ENCODE measurements at regions not wholly inside any gene's neighbourhood (a gene's known extent, or its start where the extent isn't known, plus 50 kb on each side); places are given as distances from the start of the nearest gene placed in this dataset.
"Not testable (repeated sequence)": the region's sequence is repeated elsewhere in the genome, so short reads cannot be mapped to it uniquely, and the experiment has no call there.

- no peak for DNase-seq
Measured at GRCh38 chr3:110015231-110015963, 678.1 kb upstream of the DPPA4 start.

- no peak for DNase-seq
Measured at GRCh38 chr3:110016235-110016815, 679.0 kb upstream of the DPPA4 start.

- no peak for DNase-seq
Measured at GRCh38 chr3:110017304-110017703, 680.0 kb upstream of the DPPA4 start.

- no peak for DNase-seq
Measured at GRCh38 chr3:110021659-110022058, 684.3 kb upstream of the DPPA4 start.

GRCh38 chr3:110023022-110023421 is 685.7 kb upstream of the DPPA4 start:
- DNase-seq = not testable (repeated sequence)

- no peak for DNase-seq
Measured at GRCh38 chr3:110026421-110026820, 689.1 kb upstream of the DPPA4 start.

- DNase-seq = no peak
Measured at GRCh38 chr3:110027446-110028080, 690.2 kb upstream of the DPPA4 start.

GRCh38 chr3:110031975-110032374 is 694.6 kb upstream of the DPPA4 start:
- no peak for DNase-seq

- no peak for DNase-seq
Measured at GRCh38 chr3:110059431-110059830, 722.1 kb upstream of the DPPA4 start.

GRCh38 chr3:110062716-110063115 is 725.4 kb upstream of the DPPA4 start:
- DNase-seq = no peak

- no peak for DNase-seq
Measured at GRCh38 chr3:110063178-110063577, 725.8 kb upstream of the DPPA4 start.

- DNase-seq = no peak
Measured at GRCh38 chr3:110066206-110066605, 728.9 kb upstream of the DPPA4 start.

GRCh38 chr3:110067527-110067926 is 730.2 kb upstream of the DPPA4 start:
- DNase-seq = no peak

- no peak for DNase-seq
Measured at GRCh38 chr3:110069761-110070160, 732.4 kb upstream of the DPPA4 start.

GRCh38 chr3:110070161-110070916 is 733.0 kb upstream of the DPPA4 start:
- DNase-seq = no peak

GRCh38 chr3:110074095-110074494 is 736.7 kb upstream of the DPPA4 start:
- DNase-seq = no peak

GRCh38 chr3:110077093-110077492 is 739.7 kb upstream of the DPPA4 start:
- DNase-seq = no peak

GRCh38 chr3:110093411-110093810 is 756.1 kb upstream of the DPPA4 start:
- DNase-seq = no peak

- DNase-seq = no peak
Measured at GRCh38 chr3:110093812-110094401, 756.6 kb upstream of the DPPA4 start.

GRCh38 chr3:110099711-110100110 is 762.4 kb upstream of the DPPA4 start:
- DNase-seq = no peak

GRCh38 chr3:110101361-110101760 is 764.0 kb upstream of the DPPA4 start:
- no peak for DNase-seq

GRCh38 chr3:110106805-110107204 is 769.5 kb upstream of the DPPA4 start:
- no peak for DNase-seq

- no peak for DNase-seq
Measured at GRCh38 chr3:110123946-110124345, 786.6 kb upstream of the DPPA4 start.
